ENCODE measurements at regions not wholly inside any gene's neighbourhood (a gene's known extent, or its start where the extent isn't known, plus 50 kb on each side); places are given as distances from the start of the nearest gene placed in this dataset.

- DNase-seq, result no peak
- H3K4me3 Mint-ChIP-seq (ENCODE audit: unreplicated experiment), result no peak overlapping the region
These were observed 693.0 kb downstream of the NR2F2 start for GRCh38 chr15:97023488-97023844.

GRCh38 chr15:97026781-97027180, 696.3 kb downstream of the NR2F2 start:
- peaks cover 5% of the 10 kb centered on the region for H3K36me3 Mint-ChIP-seq (ENCODE audit: unreplicated experiment)
- no peak for TF ChIP-seq CTCF (IDR thresholded peaks at IDR 0.05; ENCODE audit: partially characterized antibody, unreplicated experiment)
- H3K9me3 Mint-ChIP-seq (ENCODE audit: unreplicated experiment), result no peaks in the 10 kb centered on the region
- no peak for DNase-seq
- H3K27me3 Mint-ChIP-seq (ENCODE audit: unreplicated experiment), result peaks cover 2% of the 10 kb centered on the region
- H3K4me3 Mint-ChIP-seq (ENCODE audit: unreplicated experiment), result no peak overlapping the region
- no peak overlapping the region for H3K27ac Mint-ChIP-seq (ENCODE audit: unreplicated experiment)
- no peaks in the 10 kb centered on the region for H3K4me1 Mint-ChIP-seq (ENCODE audit: low read depth, unreplicated experiment)

More at GRCh38 chr15:97023488-97023844, 693.0 kb downstream of the NR2F2 start:
- H3K27me3 Mint-ChIP-seq (ENCODE audit: unreplicated experiment), result peaks cover 2% of the 10 kb centered on the region
- no peak overlapping the region for H3K27ac Mint-ChIP-seq (ENCODE audit: unreplicated experiment)
- H3K36me3 Mint-ChIP-seq (ENCODE audit: unreplicated experiment), result no peaks in the 10 kb centered on the region
- H3K4me1 Mint-ChIP-seq (ENCODE audit: low read depth, unreplicated experiment), result no peaks in the 10 kb centered on the region
- no peaks in the 10 kb centered on the region for H3K9me3 Mint-ChIP-seq (ENCODE audit: unreplicated experiment)
- no peak for TF ChIP-seq CTCF (IDR thresholded peaks at IDR 0.05; ENCODE audit: partially characterized antibody, unreplicated experiment)

GRCh38 chr15:97027772-97028171, 697.3 kb downstream of the NR2F2 start:
- Mint-ChIP-seq H3K4me1 (ENCODE audit: low read depth, unreplicated experiment) (no peaks in the 10 kb centered on the region), H3K4me3 (ENCODE audit: unreplicated experiment) (no peak overlapping the region), H3K27me3 (ENCODE audit: unreplicated experiment) (peaks cover 2% of the 10 kb centered on the region), H3K9me3 (ENCODE audit: unreplicated experiment) (no peaks in the 10 kb centered on the region), H3K27ac (ENCODE audit: unreplicated experiment) (no peak overlapping the region), H3K36me3 (ENCODE audit: unreplicated experiment) (peaks cover 5% of the 10 kb centered on the region)
- no peak for DNase-seq
- TF ChIP-seq CTCF (IDR thresholded peaks at IDR 0.05; ENCODE audit: partially characterized antibody, unreplicated experiment), result no peak

GRCh38 chr15:97030251-97030650, 699.8 kb downstream of the NR2F2 start:
- Mint-ChIP-seq H3K36me3 (ENCODE audit: unreplicated experiment) (peaks cover 5% of the 10 kb centered on the region), H3K4me3 (ENCODE audit: unreplicated experiment) (no peak overlapping the region), H3K4me1 (ENCODE audit: low read depth, unreplicated experiment) (no peaks in the 10 kb centered on the region), H3K27ac (ENCODE audit: unreplicated experiment) (no peak overlapping the region), H3K9me3 (ENCODE audit: unreplicated experiment) (no peaks in the 10 kb centered on the region), H3K27me3 (ENCODE audit: unreplicated experiment) (no peaks in the 10 kb centered on the region)
- no peak for TF ChIP-seq CTCF (IDR thresholded peaks at IDR 0.05; ENCODE audit: partially characterized antibody, unreplicated experiment)
- DNase-seq, result no peak

- Mint-ChIP-seq H3K9me3 (ENCODE audit: unreplicated experiment) (no peaks in the 10 kb centered on the region), H3K36me3 (ENCODE audit: unreplicated experiment) (no peaks in the 10 kb centered on the region), H3K27ac (ENCODE audit: unreplicated experiment) (no peak overlapping the region), H3K4me3 (ENCODE audit: unreplicated experiment) (no peak overlapping the region), H3K4me1 (ENCODE audit: low read depth, unreplicated experiment) (no peaks in the 10 kb centered on the region), H3K27me3 (ENCODE audit: unreplicated experiment) (no peaks in the 10 kb centered on the region)
- no peak for TF ChIP-seq CTCF (IDR thresholded peaks at IDR 0.05; ENCODE audit: partially characterized antibody, unreplicated experiment)
- no peak for DNase-seq
These were observed 705.8 kb downstream of the NR2F2 start for GRCh38 chr15:97036301-97036700.

Data from glutamatergic neuron (in vitro differentiated cells).